Activated gamma-delta T cell treated with anti-CD3 and anti-CD28 coated beads, Interleukin-2, amount 50 U/mL, for 16 hours (primary cell): ENCODE measurements at regions not wholly inside any gene's neighbourhood (a gene's known extent, or its start where the extent isn't known, plus 50 kb on each side); places are given as distances from the start of the nearest gene placed in this dataset.

Source experiments
- DNase-seq: peaks from one replicate; pipeline ENCODE4 v3.0.0-alpha.2; 2020; ENCODE audit warnings: low read depth

DNA sequence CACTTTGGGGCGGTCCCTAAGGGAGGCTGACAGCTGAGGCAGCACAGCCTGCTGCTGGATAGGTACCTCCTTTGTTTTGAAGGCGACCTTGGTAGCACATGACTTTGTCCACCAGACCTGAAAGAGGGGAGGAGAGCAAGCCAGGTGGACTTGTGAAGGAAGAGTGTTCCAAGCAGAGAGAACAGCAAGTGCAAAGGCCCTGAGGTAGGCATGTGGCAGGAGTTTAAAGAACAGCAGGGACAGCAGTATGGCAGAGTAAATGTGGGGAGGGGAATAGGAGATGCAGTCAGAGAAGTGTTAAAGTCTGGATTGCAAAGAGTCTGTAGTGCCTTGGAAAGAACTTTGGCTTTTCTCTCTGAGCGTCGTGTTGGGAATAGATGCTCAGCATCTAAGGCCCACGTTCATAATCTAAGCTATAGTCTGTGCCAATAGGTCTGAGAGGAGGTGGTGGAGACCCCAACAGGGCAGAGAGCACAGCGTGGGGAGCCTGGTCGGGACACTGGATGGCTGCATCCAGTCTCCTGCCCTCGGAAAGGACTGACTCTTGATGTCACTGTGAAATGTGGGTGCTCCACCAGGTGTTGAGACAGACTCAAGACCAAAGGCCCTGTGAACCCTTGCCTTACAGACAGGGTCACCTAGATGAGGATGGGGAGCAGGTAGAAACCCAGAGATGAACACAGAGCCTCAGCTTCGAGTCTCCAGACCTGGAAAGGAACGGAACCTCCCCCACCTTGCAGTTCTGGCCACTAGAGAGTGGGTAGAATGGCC lies 242.1 kb upstream of the PWP1 start:
- no peak for DNase-seq

GRCh38 chr12:107444771-107445170 lies 240.8 kb upstream of the PWP1 start:
- DNase-seq: no peak

DNA sequence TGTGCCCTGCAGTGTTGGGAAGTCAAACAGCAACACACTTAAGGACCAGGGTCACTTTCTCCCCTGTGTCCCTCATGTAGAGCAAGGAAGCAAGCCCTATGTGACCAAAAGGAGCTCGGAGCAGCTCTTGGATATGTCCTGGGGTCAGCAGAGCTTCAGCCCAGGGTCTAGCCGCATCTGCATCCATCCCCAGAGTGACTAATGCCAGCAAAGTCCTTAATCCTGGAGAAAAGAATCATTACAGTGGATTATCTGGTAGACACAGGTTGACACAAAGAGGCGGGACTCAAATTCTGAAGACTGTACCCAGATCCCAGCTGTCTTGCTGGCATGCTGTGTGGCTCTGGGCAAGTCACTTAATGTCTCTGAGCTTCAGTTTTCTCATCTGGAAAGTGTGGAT lies 239.1 kb upstream of the PWP1 start:
- DNase-seq: no peak

DNA sequence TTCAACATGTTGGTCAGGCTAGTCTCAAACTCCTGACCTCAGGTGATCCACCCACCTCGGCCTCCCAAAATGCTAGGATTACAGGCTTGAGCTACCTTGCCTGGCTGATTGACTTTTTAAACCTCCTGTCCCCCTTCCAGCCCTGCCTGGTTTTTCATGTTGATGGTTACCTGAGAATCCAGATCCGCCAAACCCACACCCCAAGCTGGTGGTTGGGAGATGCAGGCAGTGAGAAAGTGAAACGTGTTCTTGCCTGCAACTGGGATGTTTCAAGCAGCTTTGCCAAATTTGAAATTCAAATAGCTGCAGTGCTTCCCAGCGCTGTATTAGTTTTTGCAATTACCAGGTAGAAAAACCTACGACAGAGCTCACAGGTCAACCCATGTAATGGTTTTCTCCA lies 238.3 kb upstream of the PWP1 start:
- DNase-seq: no peak

DNA sequence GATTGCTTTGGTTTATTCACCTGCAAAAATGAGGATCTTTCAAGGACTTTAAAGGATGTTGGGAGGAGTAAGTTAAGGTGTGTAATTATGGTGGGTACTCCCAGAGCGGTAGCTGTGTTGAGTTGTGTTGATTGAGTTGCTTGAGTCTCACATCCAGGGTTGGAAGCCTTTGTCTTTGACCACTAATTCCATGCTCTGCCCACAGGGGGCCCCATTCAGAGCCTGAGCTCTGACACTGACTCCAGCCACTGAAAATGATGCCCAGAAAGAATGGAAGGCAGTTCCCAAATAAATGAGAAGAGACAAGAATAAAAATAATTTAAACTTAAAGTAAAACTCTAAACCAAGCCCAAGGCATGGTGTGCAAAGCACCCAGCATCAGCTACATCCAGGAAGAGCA lies 237.4 kb upstream of the PWP1 start:
- no peak for DNase-seq

DNA sequence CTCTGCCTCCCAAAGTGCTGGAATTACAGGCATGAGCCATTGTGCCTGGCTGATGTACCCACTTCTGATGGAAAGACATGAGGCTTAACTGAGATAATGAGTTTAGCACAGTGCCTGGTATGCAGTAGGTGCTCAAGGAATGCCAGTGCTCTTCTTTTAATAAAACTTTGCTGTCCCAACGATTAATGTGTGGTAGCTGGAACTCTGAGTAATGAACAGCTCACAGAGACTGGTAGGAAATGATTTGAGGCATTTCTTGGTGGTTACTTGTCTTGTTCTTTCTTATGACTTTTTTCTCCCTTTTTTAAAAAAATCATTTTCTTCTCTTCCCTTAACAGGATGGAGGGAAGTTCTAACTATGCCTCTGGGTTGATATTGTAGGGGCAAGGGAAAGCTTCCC lies 235.7 kb upstream of the PWP1 start:
- no peak for DNase-seq

- DNase-seq: no peak
Observed at GRCh38 chr12:107450541-107450940, 235.1 kb upstream of the PWP1 start.

- no peak for DNase-seq
Observed at GRCh38 chr12:107451246-107451645, 234.4 kb upstream of the PWP1 start.

GRCh38 chr12:107454109-107454830 lies 231.3 kb upstream of the PWP1 start:
- no peak for DNase-seq

DNA sequence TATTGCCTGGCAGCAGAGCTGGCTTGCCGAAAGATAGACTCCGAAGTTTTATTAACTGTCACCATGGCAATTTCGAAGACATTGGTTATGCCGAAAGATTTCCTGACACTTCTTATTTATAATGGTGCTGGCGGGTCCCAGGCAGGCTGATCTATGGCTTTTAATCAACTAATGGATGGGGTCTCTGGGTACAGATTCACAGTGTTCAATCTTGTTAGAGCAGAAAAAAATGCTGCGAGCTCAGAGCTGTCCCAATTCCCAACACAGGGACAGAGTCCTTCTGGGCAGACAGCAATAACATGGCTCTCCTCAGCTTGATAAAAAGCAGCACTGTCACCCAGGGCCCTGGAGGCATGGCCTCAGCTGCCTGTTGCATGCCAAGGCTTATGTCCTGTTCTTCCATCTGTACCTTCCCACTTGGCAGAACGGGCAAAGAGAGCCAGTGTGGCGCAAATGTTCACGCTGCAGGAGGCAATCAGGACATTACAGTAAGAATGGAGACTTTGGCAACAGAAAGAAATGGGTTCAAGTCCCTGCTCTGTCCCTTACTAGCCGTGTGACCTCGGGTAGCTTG lies 228.2 kb upstream of the PWP1 start:
- no peak for DNase-seq

DNA sequence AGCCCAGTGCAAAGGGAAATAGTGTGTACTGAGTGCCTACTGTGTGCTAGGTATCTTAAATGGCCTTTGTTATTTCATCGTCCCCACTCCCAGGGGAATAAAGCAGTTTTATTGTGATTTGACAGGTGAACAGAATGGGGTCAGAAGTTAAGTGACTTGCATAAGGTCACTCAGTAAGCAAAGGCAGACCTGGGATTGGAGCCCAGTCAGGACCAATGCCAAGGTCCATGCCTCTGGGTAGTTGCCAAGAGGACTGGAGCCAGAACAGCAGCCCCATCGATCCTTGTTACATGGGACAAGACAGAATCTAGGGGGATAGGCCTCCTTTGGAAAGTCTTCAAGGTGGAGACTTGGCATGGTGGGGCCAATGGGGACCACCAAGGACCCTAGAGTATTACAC lies 227.4 kb upstream of the PWP1 start:
- DNase-seq: no peak

DNA sequence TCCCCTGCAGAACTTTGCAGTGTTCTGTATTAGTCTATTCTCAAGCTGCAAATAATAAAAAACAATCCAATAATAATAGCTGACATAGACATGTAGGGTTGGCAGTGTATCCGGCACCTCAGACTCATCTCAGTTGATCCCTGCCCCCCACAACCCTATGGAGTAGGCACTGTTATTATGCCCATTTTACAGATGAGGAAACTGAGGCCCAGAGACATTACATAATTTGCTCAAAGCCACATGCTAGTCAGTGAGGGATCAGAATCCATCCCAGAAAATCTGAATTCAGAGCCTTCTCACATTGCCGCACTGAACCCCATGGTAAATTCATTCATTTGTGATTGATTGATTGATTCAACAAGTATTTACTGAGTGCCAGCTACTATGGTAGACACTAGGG lies 226.6 kb upstream of the PWP1 start:
- no peak for DNase-seq

DNA sequence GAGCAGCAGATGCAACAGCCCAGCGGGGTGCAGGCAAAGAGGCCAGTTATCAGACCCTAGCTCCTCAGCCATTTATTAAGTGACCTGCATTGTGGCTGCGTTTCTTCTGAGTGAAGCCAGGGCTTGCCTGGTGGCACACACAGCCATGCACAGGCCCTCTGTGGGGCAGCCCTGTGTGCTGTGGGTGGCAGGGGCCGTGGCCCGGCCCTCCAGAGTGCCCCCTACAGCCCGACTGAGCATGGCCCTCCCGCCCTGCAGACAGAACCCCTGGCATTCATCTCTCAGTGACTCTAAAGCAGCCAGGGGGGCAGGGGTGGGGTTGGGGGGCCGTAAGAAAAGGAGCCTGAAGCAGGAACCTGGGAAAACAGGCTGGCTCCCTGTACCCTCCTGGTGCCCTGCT lies 226.0 kb upstream of the PWP1 start:
- no peak for DNase-seq

DNA sequence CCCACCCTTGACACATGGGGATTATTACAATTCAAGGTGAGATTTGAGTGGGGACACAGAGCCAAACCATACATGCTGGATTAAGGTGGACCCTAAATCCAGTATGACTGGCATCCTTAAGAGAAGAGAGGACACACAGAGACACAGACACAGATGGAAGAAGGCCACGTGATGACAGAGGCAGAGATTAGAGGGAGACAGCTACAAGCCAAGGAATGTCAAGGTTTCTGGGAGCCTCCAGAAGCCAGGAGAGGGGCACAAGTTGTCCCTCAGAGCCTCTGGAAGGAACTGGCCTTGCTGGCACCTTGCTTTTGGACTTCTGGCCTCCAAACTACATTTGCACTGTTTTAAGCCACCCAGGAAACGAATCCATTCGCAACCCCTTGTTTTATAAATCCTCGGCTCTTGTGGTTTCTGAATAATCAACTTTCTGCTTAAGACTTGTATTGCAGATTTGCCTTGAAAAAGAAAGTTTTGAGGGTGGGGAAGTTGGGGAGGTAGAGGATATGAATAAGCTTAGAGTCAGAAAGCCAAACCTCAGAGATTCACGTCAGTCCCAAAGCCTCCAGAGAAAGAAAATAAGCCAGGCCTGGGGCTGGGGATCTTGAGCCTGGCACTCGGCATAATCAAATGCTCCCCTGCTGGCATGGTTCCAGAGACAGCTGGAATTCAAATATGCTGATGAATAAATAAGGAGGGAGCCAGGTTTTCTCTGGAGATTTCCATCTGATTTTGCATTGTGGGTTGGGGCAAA lies 224.2 kb upstream of the PWP1 start:
- no peak for DNase-seq

- no peak for DNase-seq
Observed at GRCh38 chr12:107462428-107463332, 222.9 kb upstream of the PWP1 start.

DNA sequence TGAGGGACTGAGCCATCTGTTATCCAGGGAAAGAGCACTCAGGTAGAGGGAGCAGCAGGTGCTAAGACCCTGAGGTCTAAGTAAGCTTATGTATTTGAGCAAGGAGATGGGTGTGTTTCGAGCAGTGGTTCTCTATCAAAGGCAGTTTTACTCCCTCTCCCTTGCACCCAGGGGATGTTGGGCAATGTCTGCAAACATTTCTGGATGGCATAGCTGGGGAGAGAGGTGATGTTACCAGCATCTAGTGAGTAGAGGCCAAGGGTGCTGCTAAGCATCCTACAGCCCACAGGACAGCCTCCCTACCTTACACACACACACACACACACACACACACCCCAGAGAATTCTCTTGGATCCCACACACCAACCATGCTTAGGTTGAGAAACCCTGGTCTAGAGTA lies 221.0 kb upstream of the PWP1 start:
- no peak for DNase-seq

- no peak for DNase-seq
Observed at GRCh38 chr12:107465625-107466024, 220.0 kb upstream of the PWP1 start.

- no peak for DNase-seq
Observed at GRCh38 chr12:107467716-107468115, 217.9 kb upstream of the PWP1 start.

- no peak for DNase-seq
Observed at GRCh38 chr12:107468182-107468581, 217.4 kb upstream of the PWP1 start.

DNA sequence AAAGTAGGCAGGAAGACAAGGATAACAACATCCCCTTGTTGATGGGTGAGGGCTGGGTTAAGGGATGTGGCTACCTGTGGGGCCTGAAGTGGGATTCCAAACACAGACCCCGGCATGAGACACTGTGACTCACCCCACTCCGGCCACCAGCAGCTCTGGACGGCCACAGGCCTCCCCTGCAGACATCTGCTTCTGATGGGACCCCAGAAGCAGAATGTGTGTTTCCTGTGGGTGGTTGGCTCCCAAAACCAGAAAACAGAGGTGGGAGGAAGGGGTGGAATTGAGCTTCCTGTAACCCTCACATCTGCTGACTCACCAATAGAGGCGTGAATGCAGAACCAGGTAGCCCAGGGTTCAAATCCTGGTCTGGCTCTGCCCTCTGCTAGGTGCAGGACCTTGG lies 216.6 kb upstream of the PWP1 start:
- no peak for DNase-seq

DNA sequence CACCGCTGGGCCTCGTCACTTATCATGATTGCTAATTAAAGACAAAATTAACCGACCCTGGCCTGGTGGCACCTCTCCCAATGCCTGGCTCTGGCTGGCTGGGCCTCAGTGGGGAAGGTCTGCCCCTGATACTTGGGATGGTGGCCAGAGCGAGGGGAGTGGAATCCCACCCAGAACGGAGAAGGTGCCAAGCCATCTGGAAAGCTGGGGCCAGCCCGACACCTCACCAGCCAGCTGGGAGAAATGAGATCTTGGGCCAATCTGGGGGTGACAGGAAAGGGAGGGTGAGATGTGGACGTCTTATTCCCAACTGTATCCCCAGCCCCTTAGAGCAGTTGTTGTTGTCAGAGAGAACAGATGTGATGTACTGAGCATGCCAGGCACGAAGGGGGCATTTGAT lies 215.0 kb upstream of the PWP1 start:
- DNase-seq: no peak

GRCh38 chr12:107472308-107472707 lies 213.3 kb upstream of the PWP1 start:
- no peak for DNase-seq
